Epidermal melanocyte (primary cell): ENCODE measurements at regions not wholly inside any gene's neighbourhood (a gene's known extent, or its start where the extent isn't known, plus 50 kb on each side); places are given as distances from the start of the nearest gene placed in this dataset.
A peak's percentile ranks its signal among the peaks of the same experiment; 100 is the strongest.

Experiments used
- DNase-seq: peaks from one replicate; pipeline ENCODE4 v3.0.0; 2011; ENCODE audit warnings: low spot score; ENCODE audit not compliant: insufficient read length

GRCh38 chr5:68161156-68161555, 54.4 kb upstream of the PIK3R1 start:
- DNase-seq = no peak

GRCh38 chr5:68159224-68159951, 56.2 kb upstream of the PIK3R1 start:
- no peak for DNase-seq

- DNase-seq = no peak
Observed at GRCh38 chr5:68155940-68156339, 59.6 kb upstream of the PIK3R1 start.

- no peak for DNase-seq
Observed at GRCh38 chr5:68154119-68154857, 61.3 kb upstream of the PIK3R1 start.

- no peak for DNase-seq
Observed at GRCh38 chr5:68151812-68152211, 63.7 kb upstream of the PIK3R1 start.

GRCh38 chr5:68149189-68149588, 66.4 kb upstream of the PIK3R1 start:
- DNase-seq = no peak

- no peak for DNase-seq
Observed at GRCh38 chr5:68148096-68148495, 67.5 kb upstream of the PIK3R1 start.

GRCh38 chr5:68147659-68148058, 67.9 kb upstream of the PIK3R1 start:
- no peak for DNase-seq

- no peak for DNase-seq
Observed at GRCh38 chr5:68141494-68141893, 74.1 kb upstream of the PIK3R1 start.

- DNase-seq = no peak
Observed at GRCh38 chr5:68140763-68141162, 74.8 kb upstream of the PIK3R1 start.

- no peak for DNase-seq
Observed at GRCh38 chr5:68139611-68140441, 75.7 kb upstream of the PIK3R1 start.

GRCh38 chr5:68137511-68138140, 77.9 kb upstream of the PIK3R1 start:
- peak; percentile 24 for DNase-seq

GRCh38 chr5:68134669-68135313, 80.8 kb upstream of the PIK3R1 start:
- no peak for DNase-seq

GRCh38 chr5:68134033-68134668, 81.4 kb upstream of the PIK3R1 start:
- no peak for DNase-seq

GRCh38 chr5:68130253-68130652, 85.3 kb upstream of the PIK3R1 start:
- DNase-seq = no peak

- DNase-seq = no peak
Observed at GRCh38 chr5:68129364-68129763, 86.2 kb upstream of the PIK3R1 start.

GRCh38 chr5:68126886-68127285, 88.7 kb upstream of the PIK3R1 start:
- DNase-seq = no peak

- no peak for DNase-seq
Observed at GRCh38 chr5:68122439-68123328, 92.9 kb upstream of the PIK3R1 start.

- no peak for DNase-seq
Observed at GRCh38 chr5:68116868-68117411, 98.6 kb upstream of the PIK3R1 start.
